Ramos (cell line): ENCODE measurements at regions not wholly inside any gene's neighbourhood (a gene's known extent, or its start where the extent isn't known, plus 50 kb on each side); places are given as distances from the start of the nearest gene placed in this dataset.
"Not testable (repeated sequence)": the region's sequence is repeated elsewhere in the genome, so short reads cannot be mapped to it uniquely, and the experiment has no call there.

Experiments used
- in situ Hi-C: fragments of 300-500 bp; cut with MboI; formaldehyde crosslinking; loops from one replicate; pipeline ENCODE4 v1.14.3; 2022; ENCODE audit warnings: low sequenced_read_pairs; ENCODE audit not compliant: unreplicated experiment

DNA sequence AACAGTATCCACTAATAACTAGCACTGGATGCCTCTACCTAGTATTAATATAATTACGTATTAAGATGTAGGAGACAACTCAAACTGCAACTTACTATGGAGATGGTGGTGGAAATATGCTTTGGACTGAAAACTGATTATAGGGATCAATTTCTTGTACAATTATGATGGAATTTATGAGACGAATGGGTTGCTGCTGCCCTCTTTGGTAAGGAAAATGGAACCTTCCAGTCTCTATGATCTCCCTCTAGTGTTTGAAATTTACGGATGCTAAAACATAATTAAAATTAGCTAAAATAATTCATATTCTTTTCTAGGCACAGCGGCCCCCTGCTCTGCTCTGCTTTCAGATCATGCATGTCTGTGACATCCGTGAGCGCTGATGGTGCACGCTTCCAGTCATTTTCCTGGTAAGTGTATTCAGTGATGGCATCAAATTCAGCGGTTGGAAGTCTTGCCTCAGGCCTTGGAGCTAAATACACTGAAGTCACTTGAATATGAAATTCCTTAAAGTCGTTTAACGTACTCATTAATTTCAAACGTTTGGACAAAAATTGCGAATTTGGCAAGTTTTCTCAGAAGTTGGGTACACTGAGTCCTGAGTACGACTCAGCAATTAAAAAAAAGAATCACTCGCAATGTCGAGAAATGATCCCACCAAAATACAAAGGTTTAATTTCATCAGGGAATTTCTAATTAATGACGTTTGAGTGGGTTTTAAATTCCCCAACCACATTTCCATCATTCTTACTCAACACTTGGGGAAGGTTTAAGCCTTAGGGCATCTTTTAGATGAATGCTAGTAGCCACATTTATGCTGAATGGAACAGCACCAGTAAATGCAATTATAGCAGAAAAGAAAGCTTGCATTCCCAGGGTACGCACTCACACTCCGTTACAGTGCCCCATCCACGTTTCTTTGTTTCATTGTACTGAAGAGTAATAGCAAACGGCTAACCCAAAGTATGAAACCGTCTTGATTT is 132.6 kb downstream of the NR2F2 start:
- in situ Hi-C loops = no loop called here

DNA sequence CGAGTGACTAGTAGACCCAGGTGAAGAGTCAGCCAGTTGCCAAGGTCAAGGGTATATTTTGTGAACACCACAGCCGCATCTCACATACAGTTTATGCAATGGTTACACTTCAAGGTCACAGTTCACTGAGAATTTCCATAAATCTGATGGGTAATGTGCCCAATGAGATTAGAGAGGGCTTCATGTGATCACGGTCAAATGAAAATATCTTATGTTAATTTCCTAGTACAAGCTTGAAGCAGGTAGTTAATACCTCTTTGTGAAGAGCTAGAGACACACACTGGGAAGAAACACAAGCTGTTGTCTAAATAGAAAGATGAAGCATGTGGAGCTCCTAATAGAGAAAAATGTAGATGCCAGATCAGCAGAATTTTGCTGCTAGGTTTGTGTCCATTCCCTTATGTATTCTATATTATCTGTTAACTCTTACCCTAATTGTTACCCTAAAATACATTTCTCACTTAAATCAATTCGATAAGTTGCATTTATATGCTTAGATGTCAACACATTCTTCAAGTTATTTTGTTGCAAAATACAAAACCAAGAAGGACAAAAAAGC is 136.0 kb downstream of the NR2F2 start:
- in situ Hi-C loops = no loop called here

DNA sequence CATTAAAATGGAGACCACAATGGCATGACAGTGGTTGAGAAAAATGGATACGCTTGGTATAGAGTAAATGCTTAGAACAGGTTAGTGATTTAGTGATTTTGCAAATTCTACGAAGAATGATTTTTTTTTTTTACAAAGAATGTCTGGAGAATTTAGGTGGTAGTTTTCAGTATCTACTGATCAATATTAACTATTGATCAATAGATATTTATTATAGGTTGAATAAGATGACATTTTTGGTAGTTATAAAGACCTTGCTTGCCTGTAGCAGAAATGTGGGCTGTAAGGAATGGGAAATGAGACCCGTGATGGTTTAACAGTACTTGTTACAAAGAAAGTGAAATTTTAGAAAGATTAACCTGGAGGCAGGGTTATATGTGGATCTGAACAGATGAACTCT is 137.5 kb downstream of the NR2F2 start:
- in situ Hi-C loops = no loop called here

- in situ Hi-C loops = no loop called here
These were observed 140.3 kb downstream of the NR2F2 start for GRCh38 chr15:96470681-96471310.

GRCh38 chr15:96472681-96473080 is 142.2 kb downstream of the NR2F2 start:
- in situ Hi-C loops = no loop called here

GRCh38 chr15:96473556-96473955 is 143.1 kb downstream of the NR2F2 start:
- in situ Hi-C loops = no loop called here

GRCh38 chr15:96474231-96474664 is 143.7 kb downstream of the NR2F2 start:
- in situ Hi-C loops = no loop called here

DNA sequence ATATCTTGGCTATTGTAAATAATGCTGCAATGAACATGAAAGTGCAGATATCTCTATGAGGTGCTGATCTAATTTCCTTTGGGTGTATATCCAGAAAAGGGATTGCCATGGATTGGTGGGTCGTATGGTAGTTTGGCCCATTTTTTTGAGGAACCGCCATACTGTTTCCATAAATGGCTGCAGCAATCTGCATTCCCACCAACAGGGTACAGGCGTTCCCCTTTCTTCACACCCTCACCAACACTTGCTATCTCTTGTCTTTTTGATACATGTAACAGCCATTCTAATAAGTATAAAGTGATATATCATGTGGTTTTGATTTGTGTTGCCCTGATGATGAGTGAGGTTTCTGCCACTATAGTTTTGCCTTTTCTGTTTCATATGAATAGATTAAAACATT is 146.7 kb downstream of the NR2F2 start:
- in situ Hi-C loops = no loop called here

- in situ Hi-C loops = not testable (repeated sequence)
These were observed 153.9 kb downstream of the NR2F2 start for GRCh38 chr15:96484412-96484811.

DNA sequence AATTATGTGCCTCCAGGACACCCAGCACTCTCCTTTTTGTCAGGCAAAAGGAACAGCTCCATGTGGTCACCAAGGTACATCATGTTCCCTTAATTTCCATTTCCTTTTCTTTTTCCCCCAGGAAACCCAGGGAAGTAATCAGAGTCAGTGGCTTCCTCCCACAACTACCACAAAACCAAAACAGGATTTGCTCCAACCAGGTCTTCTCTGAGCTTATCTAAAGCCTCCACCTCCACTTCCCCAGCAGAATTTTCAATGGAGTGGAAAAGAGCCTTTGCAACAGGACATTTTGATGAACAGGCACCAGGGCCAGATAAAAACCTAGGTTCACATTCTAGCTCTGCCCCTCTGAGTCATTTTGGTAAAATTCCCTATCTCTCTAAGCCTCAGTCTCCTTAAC is 154.3 kb downstream of the NR2F2 start:
- in situ Hi-C loops = no loop called here

GRCh38 chr15:96487245-96487644 is 156.7 kb downstream of the NR2F2 start:
- in situ Hi-C loops = no loop called here

DNA sequence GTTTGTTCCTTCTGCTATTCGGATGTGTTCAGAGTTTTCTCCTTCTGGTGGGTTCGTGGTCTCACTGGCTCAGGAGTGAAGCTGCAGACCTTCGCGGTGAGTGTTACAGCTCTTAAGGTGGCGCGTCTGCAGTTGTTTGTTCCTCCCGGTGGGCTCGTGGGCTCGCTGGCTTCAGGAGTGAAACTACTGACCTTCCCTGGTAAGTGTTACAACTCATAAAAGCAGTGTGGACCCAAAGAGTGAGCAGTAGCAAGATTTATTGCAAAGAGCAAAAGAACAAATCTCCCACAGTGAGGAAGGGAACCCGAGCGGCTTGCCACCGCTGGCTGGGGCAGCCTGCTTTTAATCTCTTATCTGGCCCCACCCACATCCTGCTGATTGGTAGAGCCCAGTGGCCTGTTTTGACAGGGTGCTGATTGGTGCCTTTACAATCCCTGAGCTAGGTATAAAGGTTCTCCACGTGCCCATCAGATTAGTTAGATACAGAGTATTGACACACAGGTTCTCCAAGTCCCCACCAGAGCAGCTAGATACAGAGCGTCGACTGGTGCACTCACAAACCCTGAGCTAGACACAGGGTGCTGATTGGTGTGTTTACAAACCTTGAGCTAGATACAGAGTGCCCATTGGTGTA is 160.7 kb downstream of the NR2F2 start:
- in situ Hi-C loops = not testable (repeated sequence)

GRCh38 chr15:96491700-96492644 is 161.5 kb downstream of the NR2F2 start:
- in situ Hi-C loops = not testable (repeated sequence)

GRCh38 chr15:96494505-96494904 is 164.0 kb downstream of the NR2F2 start:
- in situ Hi-C loops = no loop called here

DNA sequence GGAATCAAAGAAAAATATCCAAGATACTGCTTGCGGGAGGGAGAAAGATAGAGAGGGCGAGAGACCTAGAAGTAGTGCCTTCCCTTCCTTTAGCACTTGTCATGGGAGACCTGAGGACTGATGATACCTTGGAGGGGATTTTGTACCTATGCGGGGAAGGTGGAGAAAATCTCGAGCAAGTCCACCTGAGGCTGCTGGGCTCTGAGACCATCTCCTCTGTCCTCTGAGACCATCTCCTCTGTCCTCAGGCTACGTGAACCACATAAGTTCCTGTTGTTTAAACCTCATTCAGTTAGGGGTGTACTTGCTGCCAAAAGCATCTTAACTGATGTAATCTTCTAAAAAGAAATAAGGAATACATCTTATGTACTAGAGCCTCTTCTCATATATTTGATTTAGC is 164.9 kb downstream of the NR2F2 start:
- in situ Hi-C loops = no loop called here

- in situ Hi-C loops = no loop called here
These were observed 167.5 kb downstream of the NR2F2 start for GRCh38 chr15:96497951-96498350.

GRCh38 chr15:96500508-96500907 is 170.0 kb downstream of the NR2F2 start:
- in situ Hi-C loops = no loop called here

DNA sequence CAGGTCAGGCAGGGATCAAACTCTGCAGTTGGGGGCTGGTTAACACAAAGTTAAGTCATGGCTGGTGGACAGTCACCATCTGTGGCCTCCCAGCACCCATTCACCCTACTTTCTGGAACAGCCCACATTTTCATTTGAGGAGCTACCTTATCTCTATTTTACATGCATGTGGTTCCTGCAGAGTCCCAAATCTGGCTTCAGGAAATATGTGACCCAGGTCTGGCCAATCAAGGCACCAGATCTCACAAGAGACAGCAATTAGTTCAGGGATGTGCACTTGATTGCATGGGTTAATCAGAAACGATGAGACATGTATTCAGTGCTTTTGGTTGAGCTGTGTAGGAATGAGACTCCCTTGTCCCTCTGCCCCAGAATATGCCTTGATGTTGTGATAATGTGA is 170.9 kb downstream of the NR2F2 start:
- in situ Hi-C loops = no loop called here

GRCh38 chr15:96502196-96502595 is 171.7 kb downstream of the NR2F2 start:
- in situ Hi-C loops = no loop called here

GRCh38 chr15:96503276-96503675 is 172.8 kb downstream of the NR2F2 start:
- in situ Hi-C loops = no loop called here
